BJ (cell line): ENCODE measurements at regions not wholly inside any gene's neighbourhood (a gene's known extent, or its start where the extent isn't known, plus 50 kb on each side); places are given as distances from the start of the nearest gene placed in this dataset.
A peak's percentile ranks its signal among the peaks of the same experiment; 100 is the strongest.

Source experiments
- CTCF ChIA-PET: fragments of 350-600 bp; formaldehyde crosslinking; extraction: SDS; loops from one replicate; lab custom pipeline; 2021; ENCODE audit warnings: antibody characterized with exemption, inconsistent platforms; lab: Yijun Ruan, JAX
- POLR2A ChIA-PET: fragments of 300-600 bp; sonication (Branson Sonifier 250); formaldehyde crosslinking; extraction: SDS; loops from one replicate; lab custom pipeline; 2021; ENCODE audit warnings: antibody characterized with exemption; lab: Charles Lee
- DNase-seq: peaks from one replicate; pipeline ENCODE4 v3.0.0-alpha.2; 2011; ENCODE audit warnings: low read depth
- H3K27me3 ChIP-seq: 2 replicates; pipeline ENCODE4 v1.6.0; 2011; ENCODE audit warnings: low read length; ENCODE audit not compliant: control insufficient read depth, insufficient read depth
- H3K36me3 ChIP-seq: 2 replicates; pipeline ENCODE4 v1.5.1; 2011; ENCODE audit warnings: low read length; ENCODE audit not compliant: control insufficient read depth, insufficient read depth
- H3K4me3 ChIP-seq: 2 replicates; pipeline ENCODE4 v1.5.1; 2011; ENCODE audit warnings: low read depth, mild to moderate bottlenecking, control low read depth, low read length
- CTCF ChIP-seq: IDR thresholded peaks from 2 replicates; pipeline ENCODE4 v1.5.1; 2011; ENCODE audit warnings: low read depth, mild to moderate bottlenecking, control low read depth, inconsistent platforms, low read length, moderate library complexity; ENCODE audit not compliant: insufficient read depth

GRCh38 chr3:170737498-170738162 lies 132.4 kb downstream of the RPL22L1 start:
- TF ChIP-seq CTCF = no peak
- ChIA-PET POLR2A (no interaction called here), CTCF (no interaction called here)
- H3K27me3 ChIP-seq = no peaks in the 10 kb centered on the region
- DNase-seq = no peak
- no peaks in the 10 kb centered on the region for H3K36me3 ChIP-seq
- no peak overlapping the region for H3K4me3 ChIP-seq

- Histone ChIP-seq H3K27me3 (no peaks in the 10 kb centered on the region), H3K4me3 (no peak overlapping the region), H3K36me3 (no peaks in the 10 kb centered on the region)
- CTCF ChIA-PET = no interaction called here
- TF ChIP-seq CTCF = no peak
- no peak for DNase-seq
- POLR2A ChIA-PET = no interaction called here
Measured at GRCh38 chr3:170735821-170736220, 134.2 kb downstream of the RPL22L1 start.

GRCh38 chr3:170734735-170735065 lies 135.3 kb downstream of the RPL22L1 start:
- ChIA-PET POLR2A (no interaction called here), CTCF (interaction anchor here (1.4 to 2.2 kb wide), 2 partner anchors 9 to 24 kb away, joined by 4 to 10 read pairs; no protein-coding TSS in a partner anchor)
- no peaks in the 10 kb centered on the region for H3K27me3 ChIP-seq
- H3K4me3 ChIP-seq = no peak overlapping the region
- DNase-seq = no peak
- H3K36me3 ChIP-seq = no peaks in the 10 kb centered on the region
- no peak for TF ChIP-seq CTCF

- TF ChIP-seq CTCF = 0 out of 2 replicates have a peak, but pooled peaks have one; percentile 7
- no peak for DNase-seq
- no peaks in the 10 kb centered on the region for H3K36me3 ChIP-seq
- no peaks in the 10 kb centered on the region for H3K27me3 ChIP-seq
- ChIA-PET POLR2A (no interaction called here), CTCF (interaction anchor here (0.7 to 2.2 kb wide), 4 partner anchors 9 to 78 kb away, joined by 4 to 10 read pairs (median 6); no protein-coding TSS in a partner anchor)
- H3K4me3 ChIP-seq = no peak overlapping the region
Measured at GRCh38 chr3:170734043-170734734, 135.8 kb downstream of the RPL22L1 start.

GRCh38 chr3:170732660-170733245 lies 137.2 kb downstream of the RPL22L1 start:
- ChIA-PET CTCF (interaction anchor here (1.8 kb wide), 1 partner anchor 79 kb away, joined by 8 read pairs; no protein-coding TSS in a partner anchor), POLR2A (interaction anchor here (0.7 kb wide), 1 partner anchor 15 kb away, joined by 3 read pairs; no protein-coding TSS in a partner anchor)
- Histone ChIP-seq H3K4me3 (no peak overlapping the region), H3K36me3 (no peaks in the 10 kb centered on the region), H3K27me3 (no peaks in the 10 kb centered on the region)
- no peak for TF ChIP-seq CTCF
- DNase-seq = no peak
